ENCODE measurements at regions not wholly inside any gene's neighbourhood (a gene's known extent, or its start where the extent isn't known, plus 50 kb on each side); places are given as distances from the start of the nearest gene placed in this dataset.

DNA sequence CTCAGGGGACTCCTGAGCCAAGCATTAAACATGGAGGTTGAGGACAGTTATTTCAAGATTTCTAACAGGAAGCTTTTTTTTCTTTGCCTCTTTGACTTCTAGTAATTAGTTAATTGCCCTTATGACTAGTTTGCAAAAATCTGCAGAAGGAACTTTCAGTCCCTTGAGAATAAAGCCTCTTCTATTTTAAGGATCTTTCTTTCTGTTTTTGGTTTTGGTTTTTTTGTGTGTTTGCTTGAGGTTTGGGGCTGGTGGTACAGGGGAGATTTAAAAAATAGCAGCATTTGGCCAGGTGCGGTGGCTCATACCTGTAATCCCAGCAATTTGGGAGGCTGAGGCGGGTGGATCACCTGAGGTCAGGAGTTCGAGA is 259.3 kb downstream of the BMP7 start:
- no peak for DNase-seq (ENCODE audit: extremely low spot score)
- ChIA-PET POLR2A (no interaction called here), CTCF (no interaction called here)
- TF ChIP-seq TARDBP (IDR thresholded peaks at IDR 0.05) = no peak
- TF ChIP-seq L3MBTL2 (conservative IDR thresholded peaks at IDR 0.05) = no peak
- no peak for TF ChIP-seq FOXK2 (IDR thresholded peaks at IDR 0.05)
- TF ChIP-seq NFRKB (IDR thresholded peaks at IDR 0.05) = no peak
- no peak for TF ChIP-seq CTBP1 (IDR thresholded peaks at IDR 0.05; ENCODE audit: borderline replicate concordance)
- no peak for TF ChIP-seq SUZ12 (IDR thresholded peaks at IDR 0.05)
- no peak for TF ChIP-seq ZNF384 (IDR thresholded peaks at IDR 0.05)

DNA sequence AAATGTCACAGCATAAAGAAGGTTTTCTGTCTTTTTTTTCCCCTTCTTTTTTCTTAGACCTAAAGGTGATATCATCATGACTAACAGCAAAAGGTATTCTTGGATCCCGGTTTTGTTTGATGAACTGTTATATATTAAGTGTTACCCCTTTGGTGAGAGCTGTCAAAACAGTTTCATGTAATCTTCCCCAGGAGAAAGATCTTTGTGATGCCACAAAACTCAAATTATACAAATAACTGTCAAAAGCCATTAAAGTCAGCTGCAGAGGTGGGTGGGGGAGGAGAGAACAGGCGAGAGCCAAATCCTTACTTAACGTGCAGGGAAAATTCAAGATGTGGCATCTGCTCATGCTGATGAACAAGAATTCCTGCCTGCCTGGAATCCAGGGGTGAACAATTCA is 258.2 kb downstream of the BMP7 start:
- no peak for DNase-seq (ENCODE audit: extremely low spot score)
- ChIA-PET CTCF (no interaction called here), POLR2A (no interaction called here)
- TF ChIP-seq, protein P1, sequence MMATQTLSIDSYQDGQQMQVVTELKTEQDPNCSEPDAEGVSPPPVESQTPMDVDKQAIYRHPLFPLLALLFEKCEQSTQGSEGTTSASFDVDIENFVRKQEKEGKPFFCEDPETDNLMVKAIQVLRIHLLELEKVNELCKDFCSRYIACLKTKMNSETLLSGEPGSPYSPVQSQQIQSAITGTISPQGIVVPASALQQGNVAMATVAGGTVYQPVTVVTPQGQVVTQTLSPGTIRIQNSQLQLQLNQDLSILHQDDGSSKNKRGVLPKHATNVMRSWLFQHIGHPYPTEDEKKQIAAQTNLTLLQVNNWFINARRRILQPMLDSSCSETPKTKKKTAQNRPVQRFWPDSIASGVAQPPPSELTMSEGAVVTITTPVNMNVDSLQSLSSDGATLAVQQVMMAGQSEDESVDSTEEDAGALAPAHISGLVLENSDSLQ (IDR thresholded peaks at IDR 0.05) = no peak
- TF ChIP-seq FOXA1 (IDR thresholded peaks at IDR 0.05) (no peak), LEF1 (IDR thresholded peaks at IDR 0.05; ENCODE audit: borderline replicate concordance) (no peak), FOXK2 (IDR thresholded peaks at IDR 0.05) (no peak), NFRKB (IDR thresholded peaks at IDR 0.05) (no peak), FOXM1 (IDR thresholded peaks at IDR 0.05; ENCODE audit: borderline replicate concordance) (no peak), SP1 (IDR thresholded peaks at IDR 0.05) (no peak), CTBP1 (IDR thresholded peaks at IDR 0.05; ENCODE audit: borderline replicate concordance) (no peak), ARNT (IDR thresholded peaks at IDR 0.05) (no peak), ZNF384 (IDR thresholded peaks at IDR 0.05) (no peak), L3MBTL2 (conservative IDR thresholded peaks at IDR 0.05) (no peak), TARDBP (IDR thresholded peaks at IDR 0.05) (no peak), BHLHE40 (IDR thresholded peaks at IDR 0.05; ENCODE audit: borderline replicate concordance) (no peak), HDGF (IDR thresholded peaks at IDR 0.05; ENCODE audit: borderline replicate concordance) (no peak), ELF4 (IDR thresholded peaks at IDR 0.05) (no peak)

DNA sequence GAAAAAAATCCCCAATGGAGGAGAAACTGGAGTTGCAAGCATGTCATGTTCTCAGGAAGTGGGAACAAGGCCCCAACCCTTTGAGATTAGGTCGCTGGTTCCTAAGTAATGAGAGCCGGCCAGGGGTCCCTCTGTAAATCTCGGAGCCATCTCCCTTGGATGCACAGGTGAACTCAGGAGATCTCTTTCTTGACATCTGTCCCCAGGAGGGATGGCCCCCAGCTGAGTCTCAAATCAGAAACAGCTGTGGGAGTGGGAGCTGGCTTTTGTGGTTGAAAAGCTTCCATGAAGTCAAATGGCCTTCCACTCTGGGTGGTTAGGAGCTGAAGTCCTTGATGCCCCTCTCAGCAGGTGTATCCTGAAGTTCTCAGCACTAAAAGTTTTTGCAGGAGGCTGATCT is 257.1 kb downstream of the BMP7 start:
- TF ChIP-seq, protein P1 (IDR thresholded peaks at IDR 0.05) = no peak
- no peak for TF ChIP-seq HDGF (IDR thresholded peaks at IDR 0.05; ENCODE audit: borderline replicate concordance)
- TF ChIP-seq L3MBTL2 (conservative IDR thresholded peaks at IDR 0.05) = no peak
- no peak for TF ChIP-seq SUZ12 (IDR thresholded peaks at IDR 0.05)
- TF ChIP-seq ELF4 (IDR thresholded peaks at IDR 0.05) = no peak
- TF ChIP-seq ARNT (IDR thresholded peaks at IDR 0.05) = no peak
- no peak for TF ChIP-seq NFRKB (IDR thresholded peaks at IDR 0.05)
- no peak for TF ChIP-seq FOXM1 (IDR thresholded peaks at IDR 0.05; ENCODE audit: borderline replicate concordance)
- no peak for TF ChIP-seq FOXA1 (IDR thresholded peaks at IDR 0.05)
- TF ChIP-seq CTBP1 (IDR thresholded peaks at IDR 0.05; ENCODE audit: borderline replicate concordance) = no peak
- TF ChIP-seq LEF1 (IDR thresholded peaks at IDR 0.05; ENCODE audit: borderline replicate concordance) = no peak
- TF ChIP-seq BHLHE40 (IDR thresholded peaks at IDR 0.05; ENCODE audit: borderline replicate concordance) = no peak
- no peak for TF ChIP-seq FOXK2 (IDR thresholded peaks at IDR 0.05)
- no peak for TF ChIP-seq ZNF384 (IDR thresholded peaks at IDR 0.05)
- no peak for TF ChIP-seq SP1 (IDR thresholded peaks at IDR 0.05)
- no peak for TF ChIP-seq TARDBP (IDR thresholded peaks at IDR 0.05)
- ChIA-PET POLR2A (no interaction called here), CTCF (no interaction called here)
- DNase-seq (ENCODE audit: extremely low spot score) = no peak

- POLR2A ChIA-PET = no interaction called here
- DNase-seq (ENCODE audit: extremely low spot score) = no peak
Observed at GRCh38 chr20:57009775-57010174, 256.7 kb downstream of the BMP7 start.

GRCh38 chr20:57012691-57013090 is 253.8 kb downstream of the BMP7 start:
- ChIA-PET POLR2A (no interaction called here), CTCF (no interaction called here)
- no peak for DNase-seq (ENCODE audit: extremely low spot score)
- TF ChIP-seq CTBP1 (IDR thresholded peaks at IDR 0.05; ENCODE audit: borderline replicate concordance) (no peak), HDGF (IDR thresholded peaks at IDR 0.05; ENCODE audit: borderline replicate concordance) (no peak)

More at GRCh38 chr20:57009775-57010174, 256.7 kb downstream of the BMP7 start:
- TF ChIP-seq, protein P1 (IDR thresholded peaks at IDR 0.05) = 0 out of 2 replicates have a peak, but pooled peaks have one; percentile 18
- TF ChIP-seq LEF1 (IDR thresholded peaks at IDR 0.05; ENCODE audit: borderline replicate concordance) = no peak
- CTCF ChIA-PET = no interaction called here

DNA sequence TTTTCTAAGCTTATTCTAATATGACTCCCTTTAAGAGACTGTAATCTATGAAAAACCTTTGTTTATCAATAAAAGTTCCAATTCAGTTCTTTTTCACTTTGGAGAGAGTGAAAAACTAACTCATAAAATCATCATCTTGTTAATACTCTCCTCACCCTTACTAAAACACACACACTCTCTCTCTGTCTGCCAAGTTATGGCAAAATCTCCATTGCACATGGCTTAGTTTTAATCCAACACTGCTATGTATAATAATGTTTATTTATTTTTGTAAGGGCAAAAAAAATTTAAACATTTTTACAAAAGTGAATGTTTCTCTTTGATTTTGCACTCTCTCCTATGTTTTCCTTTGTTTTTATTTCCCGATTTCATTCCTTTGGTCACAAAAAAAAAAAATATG is 253.2 kb downstream of the BMP7 start:
- ChIA-PET POLR2A (no interaction called here), CTCF (no interaction called here)
- TF ChIP-seq SP1 (IDR thresholded peaks at IDR 0.05) (no peak), TARDBP (IDR thresholded peaks at IDR 0.05) (no peak), BHLHE40 (IDR thresholded peaks at IDR 0.05; ENCODE audit: borderline replicate concordance) (no peak), ELF4 (IDR thresholded peaks at IDR 0.05) (no peak), HDGF (IDR thresholded peaks at IDR 0.05; ENCODE audit: borderline replicate concordance) (no peak), CTBP1 (IDR thresholded peaks at IDR 0.05; ENCODE audit: borderline replicate concordance) (no peak), L3MBTL2 (conservative IDR thresholded peaks at IDR 0.05) (no peak), LEF1 (IDR thresholded peaks at IDR 0.05; ENCODE audit: borderline replicate concordance) (no peak), SUZ12 (IDR thresholded peaks at IDR 0.05) (no peak), FOXK2 (IDR thresholded peaks at IDR 0.05) (no peak), ZNF384 (IDR thresholded peaks at IDR 0.05) (no peak), FOXA1 (IDR thresholded peaks at IDR 0.05) (no peak), FOXM1 (IDR thresholded peaks at IDR 0.05; ENCODE audit: borderline replicate concordance) (no peak), NFRKB (IDR thresholded peaks at IDR 0.05) (no peak), ARNT (IDR thresholded peaks at IDR 0.05) (no peak)
- TF ChIP-seq, protein P1 (IDR thresholded peaks at IDR 0.05) = no peak
- DNase-seq (ENCODE audit: extremely low spot score) = no peak

All from HEK293T (cell line).